HG02763 (cell line): ENCODE measurements at regions not wholly inside any gene's neighbourhood (a gene's known extent, or its start where the extent isn't known, plus 50 kb on each side); places are given as distances from the start of the nearest gene placed in this dataset.
"Not testable (repeated sequence)": the region's sequence is repeated elsewhere in the genome, so short reads cannot be mapped to it uniquely, and the experiment has no call there.

Experiments used
- ATAC-seq: cut with Tn5 transposase; IDR thresholded peaks from one replicate; pipeline ENCODE4 v1.9.1; 2021; ENCODE audit warnings: mild to moderate bottlenecking, moderate library complexity; ENCODE audit not compliant: unreplicated experiment

DNA sequence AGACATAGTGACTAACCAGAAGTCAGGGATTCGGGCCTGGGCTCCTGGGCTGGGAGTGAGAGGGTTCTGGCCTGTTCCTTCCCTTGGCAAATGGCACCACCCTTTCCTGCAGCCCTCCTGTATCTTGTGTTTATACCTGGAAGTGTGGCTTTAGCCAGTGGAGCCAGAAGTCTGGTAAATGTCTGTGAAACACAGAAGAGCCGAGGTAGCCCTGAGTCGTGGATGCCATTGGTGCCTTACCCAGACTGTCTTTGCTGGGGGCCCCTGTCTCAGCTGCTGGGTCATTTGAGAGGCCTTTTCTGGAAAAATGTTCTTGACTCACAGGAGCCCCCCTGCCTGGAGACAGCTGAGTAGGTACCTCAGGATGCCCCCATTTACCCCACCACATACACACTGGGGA lies 95.7 kb upstream of the BASP1 start:
- ATAC-seq, result no peak

DNA sequence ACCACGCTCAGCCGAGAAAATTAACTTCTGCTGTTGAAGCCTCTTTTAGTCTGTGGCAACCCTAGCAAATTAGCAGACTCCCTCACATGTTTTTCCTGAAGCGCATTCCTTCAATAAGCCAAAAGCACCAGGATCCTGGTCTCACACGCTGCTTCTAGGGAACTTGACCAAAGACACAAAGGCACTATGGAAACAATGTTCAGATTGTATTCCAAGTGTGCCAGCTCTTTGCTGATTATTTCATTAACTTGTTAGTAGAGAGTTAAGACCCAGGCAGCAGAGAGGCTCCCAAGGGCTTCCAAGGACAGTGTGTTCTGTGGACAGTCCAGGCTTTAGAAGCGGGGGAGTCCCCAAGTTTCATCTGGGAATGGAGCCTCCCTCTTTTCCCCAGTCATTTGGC lies 94.4 kb upstream of the BASP1 start:
- ATAC-seq, result no peak

DNA sequence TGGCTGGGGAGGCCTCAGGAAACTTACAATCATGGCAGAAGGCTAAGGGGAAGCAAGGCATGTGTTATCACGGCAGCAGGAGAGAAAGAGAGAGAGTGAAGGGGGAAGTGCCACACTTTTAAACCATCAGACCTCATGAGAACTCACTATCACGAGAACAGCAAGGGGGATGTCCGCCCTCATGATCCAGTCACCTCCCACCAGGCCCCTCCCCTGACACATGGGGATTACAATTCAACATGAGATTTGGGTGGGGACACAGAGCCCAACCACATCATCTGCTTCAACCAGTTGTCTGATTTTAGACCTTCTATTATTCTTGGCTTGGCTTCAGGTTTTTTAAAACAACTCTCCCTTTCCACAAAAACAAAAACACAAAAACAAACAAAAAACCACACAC lies 93.7 kb upstream of the BASP1 start:
- ATAC-seq, result not testable (repeated sequence)

DNA sequence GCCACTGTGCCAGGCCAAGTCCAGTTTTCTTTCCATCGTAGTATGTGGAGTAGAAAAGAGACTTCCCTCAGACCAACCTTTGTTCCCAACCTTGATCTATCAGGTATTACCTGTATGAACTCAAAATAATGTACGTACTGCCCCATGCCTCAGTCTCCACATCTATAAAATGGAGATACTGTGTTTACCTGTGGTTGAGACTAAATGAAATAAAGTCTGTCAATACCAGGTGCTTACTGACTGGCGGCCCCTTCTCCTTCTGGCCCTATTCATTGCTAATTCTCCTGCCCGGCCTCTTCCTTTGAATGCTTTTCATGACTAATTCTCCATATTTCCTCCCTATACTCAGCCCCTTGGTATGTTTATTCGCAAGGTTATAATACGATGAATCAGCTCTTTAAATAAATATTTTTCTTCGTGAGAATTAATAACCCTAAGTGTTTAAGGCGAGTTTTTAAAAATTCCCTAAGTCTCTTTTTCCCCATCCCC lies 89.6 kb upstream of the BASP1 start:
- no peak for ATAC-seq

DNA sequence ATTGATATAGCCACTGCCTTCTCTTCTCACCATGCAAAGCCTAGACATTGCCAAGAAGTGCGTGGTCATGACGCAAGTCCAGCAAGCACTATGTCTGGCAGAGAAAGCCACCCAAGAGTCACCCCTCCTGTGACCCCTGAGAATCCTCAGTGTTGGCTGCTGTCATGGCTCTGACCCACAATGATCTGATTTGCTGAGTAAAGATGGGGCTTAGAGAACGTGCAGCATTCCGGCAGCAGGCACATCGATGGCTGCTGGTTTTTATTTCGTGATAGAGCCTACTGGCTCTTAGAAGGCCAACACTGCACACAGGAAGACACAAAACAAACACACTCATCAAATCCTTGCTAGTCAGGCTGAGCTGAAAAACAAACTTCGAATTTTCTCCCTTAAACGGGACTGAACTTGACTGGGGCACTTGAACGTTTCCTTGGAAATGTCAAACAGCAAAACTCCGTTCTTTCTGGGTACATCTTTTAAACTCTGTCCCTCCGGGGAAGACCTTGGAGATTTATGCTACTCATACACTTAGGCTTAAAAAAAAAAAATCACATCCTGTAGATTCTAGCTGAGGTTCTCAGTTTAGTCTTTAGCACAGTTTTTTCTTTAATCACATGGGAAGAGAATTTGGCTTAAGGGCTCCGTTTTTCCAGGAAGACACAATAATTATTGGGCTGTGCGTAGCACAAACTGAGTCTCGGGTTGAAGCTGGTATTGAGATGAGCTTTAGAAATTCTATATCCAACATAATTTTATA lies 88.2 kb upstream of the BASP1 start:
- no peak for ATAC-seq

DNA sequence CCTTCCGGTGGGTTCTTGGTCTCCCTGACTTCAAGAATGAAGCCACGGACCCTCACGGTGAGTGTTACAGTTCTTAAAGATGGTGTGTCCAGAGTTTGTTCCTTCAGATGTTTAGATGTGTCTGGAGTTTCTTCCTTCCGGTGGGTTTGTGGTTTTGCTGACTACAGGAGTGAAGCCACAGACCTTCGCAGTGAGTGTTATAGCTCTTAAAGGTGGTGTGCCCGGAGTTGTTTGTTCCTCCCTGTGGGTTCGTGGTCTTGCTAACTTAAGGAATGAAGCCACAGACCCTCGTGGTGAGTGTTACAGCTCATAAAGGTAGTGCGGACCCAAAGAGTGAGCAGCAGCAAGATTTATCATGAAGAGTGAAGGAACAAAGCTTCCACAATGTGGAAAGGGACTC lies 87.1 kb upstream of the BASP1 start:
- ATAC-seq, result not testable (repeated sequence)

DNA sequence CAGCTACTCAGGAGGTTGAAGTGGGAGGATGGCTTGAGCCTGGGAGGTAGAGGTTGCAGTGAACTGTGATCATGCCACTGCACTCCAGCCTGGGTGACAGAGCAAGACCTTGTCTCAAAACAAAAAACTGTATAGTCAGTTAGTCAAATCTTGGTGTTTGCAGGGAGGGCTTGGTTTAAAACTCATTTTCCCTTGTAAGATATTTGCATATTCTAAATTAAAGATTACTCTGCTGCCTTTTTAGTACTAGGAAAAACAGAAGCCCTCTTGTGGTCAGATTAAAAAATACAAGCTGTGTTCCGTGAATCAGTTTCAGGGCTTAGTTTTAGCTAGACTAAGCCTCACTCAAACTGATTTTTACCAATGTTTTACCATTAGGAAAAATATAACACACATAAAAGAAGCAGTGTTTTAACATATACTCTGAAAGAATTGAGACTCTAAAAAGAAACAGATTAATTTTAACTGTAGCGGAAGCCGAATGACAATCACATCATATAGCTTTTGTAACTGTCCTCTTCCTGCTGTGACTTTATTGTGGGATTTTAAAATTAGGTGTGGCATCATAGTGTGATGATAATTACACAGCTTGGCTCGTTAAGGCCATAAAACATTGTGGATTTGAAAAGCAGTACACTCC lies 84.9 kb upstream of the BASP1 start:
- ATAC-seq, result peak; percentile 66

DNA sequence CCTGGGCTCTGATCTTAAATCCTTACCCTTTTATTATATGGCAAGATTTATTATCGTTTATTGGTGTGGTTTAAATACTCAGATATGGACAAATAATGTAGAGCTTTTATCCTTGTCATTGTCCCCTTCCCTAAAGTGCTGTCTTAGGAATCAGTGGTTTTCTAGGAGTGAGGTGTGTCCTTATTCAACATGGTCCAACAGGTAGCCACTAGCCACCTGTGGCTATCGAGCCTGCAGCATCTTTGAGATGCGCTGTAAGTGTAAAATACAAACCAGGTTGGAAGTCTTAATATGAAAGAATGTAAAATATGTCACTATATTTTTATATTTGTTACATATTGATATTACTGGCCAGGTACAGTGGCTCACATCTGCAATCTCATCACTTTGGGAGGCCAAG lies 82.4 kb upstream of the BASP1 start:
- ATAC-seq, result no peak

DNA sequence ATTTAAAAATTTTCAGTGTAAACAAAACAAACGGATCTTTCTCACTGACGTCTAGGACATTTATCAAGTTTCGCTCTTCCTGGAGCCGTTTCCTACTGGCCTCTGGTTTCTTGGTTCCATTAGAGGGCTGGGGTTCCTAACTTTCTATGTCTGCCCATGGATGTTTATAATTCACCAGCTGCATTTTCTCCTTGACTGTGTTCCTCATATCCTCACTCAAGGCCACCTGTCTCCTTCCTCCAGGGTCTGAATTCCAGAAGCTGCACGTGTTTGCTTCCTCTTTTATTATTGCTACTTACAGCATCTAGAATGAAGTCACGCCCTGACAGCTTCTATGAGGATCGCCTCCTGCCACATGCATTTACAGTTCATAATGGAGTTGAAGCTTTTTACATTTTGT lies 74.1 kb upstream of the BASP1 start:
- ATAC-seq, result no peak

DNA sequence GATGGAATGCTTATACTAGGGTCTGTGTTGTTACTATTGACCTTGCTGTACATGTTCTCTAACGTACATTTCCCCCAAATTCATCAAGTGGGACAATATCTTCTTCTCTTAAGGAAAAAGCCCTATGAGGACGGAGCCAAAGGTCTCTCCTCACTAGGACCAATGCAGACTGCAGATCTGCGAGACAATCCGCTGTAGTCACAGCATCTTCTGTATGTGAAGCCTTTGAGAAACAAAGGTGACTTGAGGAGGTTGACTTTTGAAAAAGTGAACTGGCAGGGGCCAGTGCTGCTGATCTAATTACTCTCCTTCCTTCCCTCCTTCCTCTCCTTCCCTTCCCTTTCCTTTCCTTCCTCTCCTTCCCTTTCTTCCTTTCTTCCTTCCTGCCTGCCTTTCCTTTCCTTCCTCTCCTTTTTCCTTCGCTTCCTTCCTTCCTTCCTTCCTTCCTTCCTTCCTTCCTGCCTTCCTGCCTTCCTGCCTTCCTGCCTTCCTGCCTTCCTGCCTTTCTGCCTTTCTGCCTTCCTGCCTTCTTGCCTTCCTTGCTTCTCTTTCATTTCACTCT lies 71.1 kb upstream of the BASP1 start:
- ATAC-seq, result no peak

DNA sequence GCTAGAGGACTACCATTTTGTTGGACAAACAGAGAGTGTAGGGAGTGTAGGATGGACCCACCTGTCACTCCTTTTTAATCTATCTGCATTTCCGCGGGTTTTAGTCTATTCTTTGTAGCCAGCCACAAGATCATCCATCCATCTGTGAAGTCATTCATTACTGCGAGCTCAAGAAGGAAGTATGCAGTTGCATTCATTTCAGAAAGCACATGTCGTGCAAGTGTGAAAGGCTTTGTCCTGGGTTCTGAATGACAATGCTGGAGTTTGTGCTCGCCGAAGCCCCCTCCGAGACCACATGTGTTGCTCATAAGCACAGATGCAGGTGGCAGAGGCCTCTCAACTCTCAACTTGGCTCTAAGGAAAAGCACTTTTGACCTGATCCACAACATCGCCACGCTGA lies 70.3 kb upstream of the BASP1 start:
- ATAC-seq, result no peak

DNA sequence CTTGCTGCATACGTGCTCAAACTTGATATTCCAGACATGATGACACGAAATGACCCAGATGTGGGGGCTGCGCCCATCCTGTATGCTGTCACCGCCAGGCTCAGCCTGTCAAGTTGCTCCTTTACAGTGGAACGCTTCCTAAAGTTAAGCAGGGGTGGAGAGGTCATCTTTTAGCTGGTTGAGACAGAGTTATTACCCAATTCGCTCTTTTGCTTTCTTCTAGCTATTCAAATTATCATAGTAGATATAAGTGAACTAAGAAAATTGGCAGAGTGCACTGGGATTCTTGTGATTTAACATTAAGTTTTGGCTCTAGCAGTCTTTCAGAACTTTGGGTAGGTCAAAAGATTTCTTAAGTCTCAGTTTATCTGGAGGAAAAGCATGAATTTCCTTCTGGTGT lies 69.8 kb upstream of the BASP1 start:
- no peak for ATAC-seq

DNA sequence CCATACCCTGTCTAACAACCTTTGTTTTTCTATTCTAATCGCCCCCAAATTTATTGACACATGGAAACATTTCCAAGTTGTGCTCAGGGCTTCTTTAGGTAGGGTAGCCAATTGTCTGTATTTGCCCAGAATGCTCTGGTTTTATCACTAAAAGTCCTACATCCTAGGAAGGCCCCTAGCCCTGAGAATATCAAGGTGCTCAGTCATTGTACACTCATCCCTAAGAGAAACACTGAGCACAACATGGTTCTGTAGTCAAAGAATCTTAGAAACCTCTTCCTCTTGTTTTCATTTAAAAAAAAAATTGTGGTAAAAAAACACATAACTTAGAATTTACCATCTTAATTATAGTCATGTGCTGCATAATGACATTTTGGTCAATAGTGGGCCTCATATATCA lies 69.0 kb upstream of the BASP1 start:
- ATAC-seq, result no peak

DNA sequence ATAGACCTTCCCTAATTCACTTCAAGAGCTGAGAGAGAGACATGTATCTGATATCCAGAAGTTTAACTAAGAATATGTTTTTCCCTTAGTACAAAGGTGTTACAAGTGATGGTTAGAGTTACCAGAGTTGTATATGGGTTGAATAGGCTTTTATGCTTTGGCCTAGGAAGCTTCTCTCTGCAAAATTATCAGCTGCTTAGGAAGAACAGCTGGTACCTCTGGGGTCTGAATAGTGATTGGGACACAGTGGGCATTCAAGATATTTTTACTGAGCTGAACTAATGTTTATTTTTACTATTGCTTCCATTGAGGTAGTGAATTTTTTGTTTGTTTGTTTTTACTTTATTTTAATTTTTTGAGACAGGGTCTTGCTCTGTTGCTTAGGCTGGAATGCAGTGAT lies 67.6 kb upstream of the BASP1 start:
- no peak for ATAC-seq

DNA sequence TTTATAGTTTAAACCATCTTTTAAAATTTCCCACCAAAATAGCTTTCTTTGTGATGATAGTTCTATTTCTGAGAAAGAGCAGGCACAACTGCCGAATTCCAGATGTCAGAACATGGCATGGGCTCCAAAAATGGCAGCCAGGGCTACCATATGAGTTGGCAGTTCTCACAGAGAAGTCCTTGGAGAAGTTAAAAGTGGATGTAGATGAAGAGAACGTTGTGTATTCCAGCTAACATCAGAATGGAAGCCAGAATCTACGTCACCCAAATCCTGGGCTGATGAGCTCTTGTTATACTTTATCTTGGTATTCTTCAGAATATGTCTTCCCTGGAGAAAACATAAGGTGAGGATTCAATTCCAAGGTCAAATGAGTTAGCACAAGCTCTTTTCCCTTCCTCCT lies 66.9 kb upstream of the BASP1 start:
- no peak for ATAC-seq

DNA sequence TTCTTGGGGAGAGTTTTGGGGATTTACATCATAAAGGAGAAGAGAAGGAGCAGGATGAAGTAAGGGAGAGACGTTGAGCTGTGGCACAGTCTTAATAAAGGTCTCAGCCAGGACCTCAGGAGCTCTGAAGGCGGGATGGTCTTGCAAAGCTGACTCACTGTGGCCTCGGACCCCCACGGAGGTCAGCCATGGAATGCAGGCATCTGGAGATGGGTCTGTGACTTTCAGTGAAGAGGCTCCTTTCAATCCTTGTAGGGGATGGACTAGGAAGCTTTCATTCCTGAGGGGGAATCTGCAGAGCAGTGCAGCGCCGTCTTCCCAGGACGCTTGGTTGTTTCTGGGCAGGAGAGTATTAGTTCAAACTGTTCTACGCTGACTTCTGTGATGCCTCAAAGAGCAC lies 65.7 kb upstream of the BASP1 start:
- ATAC-seq, result no peak

DNA sequence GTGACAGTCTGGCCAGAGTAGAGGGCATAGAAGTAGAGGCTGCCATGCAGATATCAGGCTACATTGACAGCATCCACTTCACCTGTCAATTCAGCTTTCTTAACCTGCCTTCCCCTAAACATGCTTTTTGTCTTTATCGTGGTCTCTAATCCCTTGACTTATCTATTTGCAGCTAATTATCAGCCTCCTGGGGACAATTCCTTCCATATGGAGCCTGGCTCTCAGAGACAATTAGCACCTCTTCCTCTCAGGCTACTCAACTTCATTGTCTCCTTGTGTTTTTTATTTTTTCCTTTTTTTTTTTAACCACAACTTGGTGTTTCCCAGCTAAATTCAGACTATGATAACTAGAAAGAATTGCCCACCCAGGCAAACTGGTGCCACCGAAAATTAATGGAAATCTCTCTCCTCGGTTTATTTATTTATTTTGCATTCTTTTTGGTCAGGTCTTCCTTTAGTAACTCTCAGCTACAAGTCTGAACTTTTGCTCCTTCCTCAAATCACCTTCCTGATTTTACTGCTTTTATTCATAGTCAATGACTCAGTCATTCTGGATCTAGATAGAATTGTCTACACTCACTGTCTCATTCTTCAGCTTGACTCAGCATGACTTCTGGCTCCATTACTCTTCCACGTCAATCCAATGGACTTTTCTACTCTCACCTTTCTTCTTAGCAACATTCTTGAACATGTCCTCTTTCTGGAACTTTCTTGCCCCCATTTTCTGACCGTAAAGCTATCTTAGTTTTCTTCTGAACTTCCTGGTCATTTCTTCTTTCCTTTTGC lies 63.0 kb upstream of the BASP1 start:
- no peak for ATAC-seq

DNA sequence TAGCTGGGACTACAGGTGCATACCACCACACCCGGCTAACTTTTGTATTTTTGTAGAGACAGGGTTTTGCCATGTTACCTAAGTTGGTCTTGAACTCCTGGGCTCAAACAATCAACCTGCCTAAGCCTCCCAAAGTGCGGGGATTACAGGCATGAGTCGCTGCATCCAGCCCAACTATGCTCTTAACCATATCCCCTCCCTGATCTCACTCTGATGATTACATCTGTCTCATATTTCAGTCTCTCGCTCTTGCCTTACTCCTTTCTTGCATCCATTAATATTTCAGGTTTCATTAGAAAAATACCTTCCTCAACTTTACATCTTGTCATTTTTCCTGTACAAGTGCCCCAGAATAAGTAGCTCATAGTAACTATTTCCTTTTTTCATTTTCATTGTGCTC lies 61.0 kb upstream of the BASP1 start:
- ATAC-seq, result no peak

DNA sequence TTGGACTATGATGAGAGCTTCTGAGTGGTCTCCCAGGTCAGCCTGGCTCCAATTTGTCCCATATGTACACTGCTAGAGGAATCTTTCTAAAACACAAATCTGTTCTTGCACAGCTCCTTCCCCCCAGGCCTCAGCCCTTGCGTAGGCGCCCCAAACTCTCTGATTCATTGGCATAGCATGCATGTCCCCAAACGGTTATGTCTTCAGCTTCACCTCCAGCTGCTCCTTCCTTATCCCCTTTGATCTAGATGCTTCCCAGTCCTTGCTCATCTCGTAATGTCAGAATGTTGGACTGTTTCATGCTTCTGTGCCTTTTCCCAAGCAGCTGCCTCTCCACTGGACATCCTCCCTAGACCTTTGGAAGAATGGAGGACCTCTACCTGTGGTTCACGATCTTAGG lies 60.1 kb upstream of the BASP1 start:
- no peak for ATAC-seq

DNA sequence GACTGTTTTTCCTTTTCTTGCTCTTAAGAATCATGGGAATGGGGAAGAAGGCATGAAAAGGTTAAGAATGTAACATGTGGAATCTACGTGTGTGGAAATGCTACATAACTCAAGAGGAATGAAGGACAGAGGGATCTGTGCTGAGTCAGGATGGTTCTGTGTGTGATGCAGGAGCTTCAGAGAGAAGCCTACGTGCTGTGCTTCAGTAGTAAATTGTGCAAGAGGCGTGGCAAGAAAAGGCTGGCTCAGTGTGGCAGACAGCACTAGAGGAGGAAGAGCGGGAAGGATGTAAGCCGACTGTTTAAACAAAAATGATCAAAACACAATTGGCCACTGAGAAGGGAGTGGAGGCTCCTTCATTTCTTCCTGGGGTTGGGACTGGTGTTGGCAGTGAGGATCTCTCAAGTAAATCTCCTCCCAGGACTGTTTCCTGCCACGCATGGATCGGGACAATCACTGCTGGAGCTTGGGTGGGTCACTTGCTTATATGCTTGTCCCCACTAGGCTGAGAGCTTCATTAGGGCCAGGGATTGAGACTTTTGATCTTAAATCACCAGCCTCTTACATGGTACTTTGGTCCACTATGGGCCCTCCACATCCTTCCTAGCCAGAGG lies 59.4 kb upstream of the BASP1 start:
- no peak for ATAC-seq

DNA sequence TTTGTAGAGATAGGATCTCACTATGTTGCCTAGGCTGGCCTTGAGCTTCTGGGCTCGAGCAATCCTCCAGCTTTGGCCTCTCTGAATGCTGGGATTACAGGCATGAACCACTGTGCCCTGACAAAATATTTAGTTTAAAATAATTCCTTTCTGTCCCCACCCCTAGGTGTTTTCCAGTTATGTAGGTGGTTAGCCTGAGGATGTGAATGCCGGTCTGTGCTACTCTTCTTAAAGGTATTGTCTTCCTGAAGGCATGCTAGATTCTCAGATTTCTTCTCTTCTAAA lies 56.7 kb upstream of the BASP1 start:
- ATAC-seq, result no peak
